A549 (cell line): ENCODE measurements at regions not wholly inside any gene's neighbourhood (a gene's known extent, or its start where the extent isn't known, plus 50 kb on each side); places are given as distances from the start of the nearest gene placed in this dataset.

Experiments used
- ATAC-seq, 2 experiments: fragments of 200-7000 bp in 1 of 2; fragments of >200 bp in 1 of 2; cut with Nextera tagmentation in 1 of 2; cut with Tn5 transposase in 1 of 2; 3 replicates each; pipeline versions ENCODE4 v1.8.0 to v1.9.1; 2018 to 2020; ENCODE audit warnings: mild to moderate bottlenecking in 1 of 2, moderate library complexity in 1 of 2
- CTCF ChIA-PET: fragments of 300-600 bp; sonication (Branson Sonifier 250); formaldehyde crosslinking; extraction: SDS; loops from one replicate; lab custom pipeline; 2021; ENCODE audit warnings: antibody characterized with exemption, inconsistent platforms; lab: Yijun Ruan, JAX
- POLR2A ChIA-PET: fragments of 350-600 bp; formaldehyde crosslinking; extraction: SDS; loops from one replicate; lab custom pipeline; 2021; ENCODE audit warnings: antibody characterized with exemption, inconsistent platforms; lab: Yijun Ruan, JAX
- DNase-seq, 2 experiments: peaks; one replicate each; pipeline versions ENCODE4 v3.0.0 to v3.0.0-alpha.2; 2011 to 2016; ENCODE audit warnings: low read depth in 1 of 2, low spot score in 1 of 2
- FAIRE-seq: peaks from 2 replicates; lab custom pipeline; 2011; peaks lifted over from hg19 to GRCh38; lab: Jason Lieb, UNC
- H3K27ac ChIP-seq, 2 experiments: fragments of >200 bp; sonication (Bioruptor Twin); formaldehyde crosslinking; 3 replicates each; pipeline ENCODE4 v1.5.1; 2016 to 2017
- H3K4me1 ChIP-seq: fragments of >200 bp; sonication (Bioruptor Twin); formaldehyde crosslinking; 3 replicates; pipeline ENCODE4 v1.6.1; 2016
- H3K4me2 ChIP-seq: fragments of >200 bp; sonication (Bioruptor Twin); formaldehyde crosslinking; 3 replicates; pipeline ENCODE4 v1.6.1; 2016
- H3K4me3 ChIP-seq: fragments of >200 bp; sonication (Bioruptor Twin); formaldehyde crosslinking; 3 replicates; pipeline ENCODE4 v1.5.1; 2016
- H3K9me3 ChIP-seq: fragments of >200 bp; sonication (Bioruptor Twin); formaldehyde crosslinking; 3 replicates; pipeline ENCODE4 v1.6.1; 2016
- ATOH8 ChIP-seq: fragments of 250-450 bp; sonication (Bioruptor Pico); IDR thresholded peaks from 2 replicates; pipeline ENCODE4 v1.5.0; 2020; ENCODE audit warnings: low read depth, mild to moderate bottlenecking, moderate library complexity
- BHLHE40 ChIP-seq: IDR thresholded peaks from 2 replicates; pipeline ENCODE4 v1.6.1; 2012; ENCODE audit warnings: low read depth, low read length, inconsistent platforms
- CEBPB ChIP-seq, 2 experiments: fragments of >200 bp in 1 of 2; sonication (Bioruptor Twin) in 1 of 2; formaldehyde crosslinking in 1 of 2; IDR thresholded peaks; 2 replicates each; pipeline ENCODE4 v1.6.1; 2012 to 2016
- CHD4 ChIP-seq: fragments of 200-600 bp; sonication (generic); IDR thresholded peaks from 2 replicates; pipeline ENCODE4 v1.6.1; 2016; ENCODE audit warnings: antibody characterized with exemption, mild to moderate bottlenecking, borderline replicate concordance
- EHMT2 ChIP-seq: fragments of 200-600 bp; sonication (generic); IDR thresholded peaks from 2 replicates; pipeline ENCODE4 v1.6.1; 2016; ENCODE audit warnings: antibody characterized with exemption, low read depth, mild to moderate bottlenecking, moderate library complexity
- ESRRA ChIP-seq: fragments of 150-350 bp; IDR thresholded peaks from 2 replicates; pipeline ENCODE4 v1.6.1; 2014; ENCODE audit warnings: mild to moderate bottlenecking, low read length, borderline replicate concordance
- FOSB ChIP-seq: fragments of 250-450 bp; sonication (Bioruptor Pico); IDR thresholded peaks from 2 replicates; pipeline ENCODE4 v1.5.0; 2020; ENCODE audit warnings: mild to moderate bottlenecking, moderate library complexity
- FOXS1 ChIP-seq: fragments of 250-450 bp; sonication (Bioruptor Pico); IDR thresholded peaks from 2 replicates; pipeline ENCODE4 v1.5.0; 2020; ENCODE audit warnings: mild to moderate bottlenecking, moderate library complexity
- GATA3 ChIP-seq: IDR thresholded peaks from 2 replicates; pipeline ENCODE4 v1.6.1; 2012; ENCODE audit warnings: borderline replicate concordance
- HDAC2 ChIP-seq: fragments of 200-600 bp; sonication (generic); IDR thresholded peaks from 2 replicates; pipeline ENCODE4 v1.6.1; 2016
- HOXB13 ChIP-seq: fragments of 250-450 bp; sonication (Bioruptor Pico); IDR thresholded peaks from 2 replicates; pipeline ENCODE4 v1.5.0; 2020; ENCODE audit warnings: low read depth, mild to moderate bottlenecking, moderate library complexity
- HOXB5 ChIP-seq: fragments of 250-450 bp; sonication (Bioruptor Pico); IDR thresholded peaks from 2 replicates; pipeline ENCODE4 v1.5.0; 2020; ENCODE audit warnings: mild to moderate bottlenecking, moderate library complexity
- JUN ChIP-seq, 2 experiments: fragments of >200 bp; sonication (Bioruptor Twin); formaldehyde crosslinking; IDR thresholded peaks; 2 replicates in 1 of 2; 3 replicates in 1 of 2; pipeline ENCODE4 v1.6.1; 2016 to 2017
- KDM1A ChIP-seq: fragments of 200-600 bp; sonication (generic); IDR thresholded peaks from 2 replicates; pipeline ENCODE4 v1.6.1; 2016; ENCODE audit warnings: low read depth, mild to moderate bottlenecking
- KDM5A ChIP-seq: fragments of 200-600 bp; sonication (generic); IDR thresholded peaks from 2 replicates; pipeline ENCODE4 v1.6.1; 2016; ENCODE audit warnings: antibody characterized with exemption, mild to moderate bottlenecking
- MAZ ChIP-seq: fragments of 150-350 bp; IDR thresholded peaks from 2 replicates; pipeline ENCODE4 v1.6.1; 2014; ENCODE audit warnings: antibody characterized with exemption, low read depth, low read length, borderline replicate concordance
- NPAS2 ChIP-seq: fragments of 250-450 bp; sonication (Bioruptor Pico); IDR thresholded peaks from 2 replicates; pipeline ENCODE4 v1.8.0; 2022; ENCODE audit warnings: mild to moderate bottlenecking, moderate library complexity, borderline replicate concordance
- RAD21 ChIP-seq, 2 experiments: fragments of >200 bp in 1 of 2; sonication (Bioruptor Twin) in 1 of 2; formaldehyde crosslinking in 1 of 2; IDR thresholded peaks in 1 of 2; conservative IDR thresholded peaks in 1 of 2; 2 replicates in 1 of 2; 3 replicates in 1 of 2; pipeline ENCODE4 v1.6.1; 2012 to 2018; ENCODE audit warnings: inconsistent platforms in 1 of 2
- RARB ChIP-seq: fragments of 250-450 bp; sonication (Bioruptor Pico); IDR thresholded peaks from 2 replicates; pipeline ENCODE4 v1.8.0; 2021; ENCODE audit warnings: mild to moderate bottlenecking, moderate library complexity
- RCOR1 ChIP-seq: fragments of 150-350 bp; IDR thresholded peaks from 2 replicates; pipeline ENCODE4 v1.6.1; 2014; ENCODE audit warnings: antibody characterized with exemption, low read length, low read depth
- RFX5 ChIP-seq: fragments of 450-650 bp; IDR thresholded peaks from 2 replicates; pipeline ENCODE4 v1.7.1; 2014; ENCODE audit warnings: antibody characterized with exemption, mild to moderate bottlenecking, moderate library complexity
- WGBS: methylation state at CpG from one replicate; pipeline ENCODE4 v1.1.6; 2017; ENCODE audit errors: missing lambda C conversion rate; 5-methylcytosine and 5-hydroxymethylcytosine counted together
- TF ChIP-seq, protein P1 (sequence below): fragments of >200 bp; sonication (Bioruptor Twin); formaldehyde crosslinking; IDR thresholded peaks from 3 replicates; pipeline ENCODE4 v1.6.1; 2016
- TF ChIP-seq, protein P2 (sequence below): IDR thresholded peaks from 2 replicates; pipeline ENCODE4 v1.6.1; 2012; ENCODE audit warnings: low read depth, borderline replicate concordance
- TF ChIP-seq, protein P3 (sequence below): IDR thresholded peaks from 2 replicates; pipeline ENCODE4 v1.6.1; 2012
- TF ChIP-seq, protein P4 (sequence below): IDR thresholded peaks from 2 replicates; pipeline ENCODE4 v1.6.1; 2012
- TF ChIP-seq, protein P5 (sequence below): fragments of 250-450 bp; sonication (Bioruptor Pico); IDR thresholded peaks from 2 replicates; pipeline ENCODE4 v1.5.0; 2021; ENCODE audit warnings: mild to moderate bottlenecking, moderate library complexity, borderline replicate concordance
- TF ChIP-seq, protein P6 (sequence below): fragments of >200 bp; sonication (Bioruptor Twin); formaldehyde crosslinking; IDR thresholded peaks from 3 replicates; pipeline ENCODE4 v1.5.1; 2016

- no peak for ATAC-seq
- Histone ChIP-seq H3K9me3 (no peaks in the 10 kb centered on the region), H3K27ac (no peak overlapping the region), H3K4me2 (no peak overlapping the region), H3K4me3 (no peak overlapping the region)
- POLR2A ChIA-PET, result no interaction called here
- no peak for TF ChIP-seq FOXS1 (CRISPR knock-in tag)
- no peak for TF ChIP-seq ATOH8 (CRISPR knock-in tag)
- no peak for TF ChIP-seq MAZ
- no peak for TF ChIP-seq RARB
- TF ChIP-seq RFX5, result no peak
- TF ChIP-seq, protein P1, sequence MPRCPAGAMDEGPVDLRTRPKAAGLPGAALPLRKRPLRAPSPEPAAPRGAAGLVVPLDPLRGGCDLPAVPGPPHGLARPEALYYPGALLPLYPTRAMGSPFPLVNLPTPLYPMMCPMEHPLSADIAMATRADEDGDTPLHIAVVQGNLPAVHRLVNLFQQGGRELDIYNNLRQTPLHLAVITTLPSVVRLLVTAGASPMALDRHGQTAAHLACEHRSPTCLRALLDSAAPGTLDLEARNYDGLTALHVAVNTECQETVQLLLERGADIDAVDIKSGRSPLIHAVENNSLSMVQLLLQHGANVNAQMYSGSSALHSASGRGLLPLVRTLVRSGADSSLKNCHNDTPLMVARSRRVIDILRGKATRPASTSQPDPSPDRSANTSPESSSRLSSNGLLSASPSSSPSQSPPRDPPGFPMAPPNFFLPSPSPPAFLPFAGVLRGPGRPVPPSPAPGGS, result no peak
- no peak for TF ChIP-seq JUN (IDR thresholded peaks at IDR 0.05)
- no peak for TF ChIP-seq KDM5A
- TF ChIP-seq FOSB (CRISPR knock-in tag), result no peak
- TF ChIP-seq GATA3, result no peak
- TF ChIP-seq, protein P2, sequence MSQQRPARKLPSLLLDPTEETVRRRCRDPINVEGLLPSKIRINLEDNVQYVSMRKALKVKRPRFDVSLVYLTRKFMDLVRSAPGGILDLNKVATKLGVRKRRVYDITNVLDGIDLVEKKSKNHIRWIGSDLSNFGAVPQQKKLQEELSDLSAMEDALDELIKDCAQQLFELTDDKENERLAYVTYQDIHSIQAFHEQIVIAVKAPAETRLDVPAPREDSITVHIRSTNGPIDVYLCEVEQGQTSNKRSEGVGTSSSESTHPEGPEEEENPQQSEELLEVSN, result no peak
- TF ChIP-seq, protein P3, sequence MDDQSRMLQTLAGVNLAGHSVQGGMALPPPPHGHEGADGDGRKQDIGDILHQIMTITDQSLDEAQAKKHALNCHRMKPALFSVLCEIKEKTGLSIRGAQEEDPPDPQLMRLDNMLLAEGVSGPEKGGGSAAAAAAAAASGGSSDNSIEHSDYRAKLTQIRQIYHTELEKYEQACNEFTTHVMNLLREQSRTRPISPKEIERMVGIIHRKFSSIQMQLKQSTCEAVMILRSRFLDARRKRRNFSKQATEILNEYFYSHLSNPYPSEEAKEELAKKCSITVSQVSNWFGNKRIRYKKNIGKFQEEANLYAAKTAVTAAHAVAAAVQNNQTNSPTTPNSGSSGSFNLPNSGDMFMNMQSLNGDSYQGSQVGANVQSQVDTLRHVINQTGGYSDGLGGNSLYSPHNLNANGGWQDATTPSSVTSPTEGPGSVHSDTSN, result no peak
- no peak for TF ChIP-seq CHD4
- TF ChIP-seq RCOR1, result no peak
- no peak for TF ChIP-seq RAD21 (conservative IDR thresholded peaks at IDR 0.05 in 1 of 2, IDR thresholded peaks at IDR 0.05 in 1 of 2)
- TF ChIP-seq, all 56 proteins: peak for 0
- peaks cover 3% of the 10 kb centered on the region; the same call in 1 of the 3 replicates for H3K4me1 ChIP-seq
- CTCF ChIA-PET, result no interaction called here
- FAIRE-seq (no peak), DNase-seq (no peak)
- WGBS, result 78% methylated on average over 5 of the region's 5 CpGs
Measured at GRCh38 chr4:123676071-123676889, 279.7 kb downstream of the SPRY1 start.

DNA sequence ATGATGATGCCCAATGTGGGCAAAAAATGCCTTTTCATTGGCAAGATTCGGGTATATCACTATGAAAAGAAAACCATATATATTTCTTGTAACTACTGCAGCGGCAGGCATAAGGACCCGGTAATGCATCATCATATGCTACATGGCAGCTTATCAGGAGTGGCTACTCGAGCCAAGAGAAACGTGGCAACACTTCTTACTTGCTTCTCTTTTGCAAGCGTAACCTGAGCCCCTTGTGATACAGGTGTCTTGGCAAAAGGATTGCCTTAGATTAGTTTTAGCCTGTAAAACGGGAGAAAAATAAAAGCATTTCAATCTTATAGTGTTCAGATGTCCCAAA is 280.3 kb downstream of the SPRY1 start:
- DNase-seq (no peak), ATAC-seq (no peak), FAIRE-seq (no peak)
- H3K4me1 ChIP-seq, result peaks cover 3% of the 10 kb centered on the region; the same call in 1 of the 3 replicates
- 56% methylated on average over 7 of the region's 7 CpGs for WGBS
- H3K4me2 ChIP-seq, result no peak overlapping the region
- H3K4me3 ChIP-seq, result no peak overlapping the region
- POLR2A ChIA-PET, result no interaction called here
- CTCF ChIA-PET, result no interaction called here
- no peak overlapping the region for H3K27ac ChIP-seq
- H3K9me3 ChIP-seq, result no peaks in the 10 kb centered on the region
- no peak for TF ChIP-seq RARB
- TF ChIP-seq, protein P4, sequence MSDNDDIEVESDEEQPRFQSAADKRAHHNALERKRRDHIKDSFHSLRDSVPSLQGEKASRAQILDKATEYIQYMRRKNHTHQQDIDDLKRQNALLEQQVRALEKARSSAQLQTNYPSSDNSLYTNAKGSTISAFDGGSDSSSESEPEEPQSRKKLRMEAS, result no peak
- no peak for TF ChIP-seq HDAC2
- TF ChIP-seq EHMT2, result no peak
- TF ChIP-seq JUN (IDR thresholded peaks at IDR 0.05), result no peak
- TF ChIP-seq, protein P5, sequence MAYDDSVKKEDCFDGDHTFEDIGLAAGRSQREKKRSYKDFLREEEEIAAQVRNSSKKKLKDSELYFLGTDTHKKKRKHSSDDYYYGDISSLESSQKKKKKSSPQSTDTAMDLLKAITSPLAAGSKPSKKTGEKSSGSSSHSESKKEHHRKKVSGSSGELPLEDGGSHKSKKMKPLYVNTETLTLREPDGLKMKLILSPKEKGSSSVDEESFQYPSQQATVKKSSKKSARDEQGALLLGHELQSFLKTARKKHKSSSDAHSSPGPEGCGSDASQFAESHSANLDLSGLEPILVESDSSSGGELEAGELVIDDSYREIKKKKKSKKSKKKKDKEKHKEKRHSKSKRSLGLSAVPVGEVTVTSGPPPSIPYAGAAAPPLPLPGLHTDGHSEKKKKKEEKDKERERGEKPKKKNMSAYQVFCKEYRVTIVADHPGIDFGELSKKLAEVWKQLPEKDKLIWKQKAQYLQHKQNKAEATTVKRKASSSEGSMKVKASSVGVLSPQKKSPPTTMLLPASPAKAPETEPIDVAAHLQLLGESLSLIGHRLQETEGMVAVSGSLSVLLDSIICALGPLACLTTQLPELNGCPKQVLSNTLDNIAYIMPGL (CRISPR knock-in tag), result no peak
- TF ChIP-seq HOXB13 (CRISPR knock-in tag), result no peak
- no peak for TF ChIP-seq HOXB5 (CRISPR knock-in tag)
- TF ChIP-seq KDM1A, result no peak
- TF ChIP-seq, protein P6, sequence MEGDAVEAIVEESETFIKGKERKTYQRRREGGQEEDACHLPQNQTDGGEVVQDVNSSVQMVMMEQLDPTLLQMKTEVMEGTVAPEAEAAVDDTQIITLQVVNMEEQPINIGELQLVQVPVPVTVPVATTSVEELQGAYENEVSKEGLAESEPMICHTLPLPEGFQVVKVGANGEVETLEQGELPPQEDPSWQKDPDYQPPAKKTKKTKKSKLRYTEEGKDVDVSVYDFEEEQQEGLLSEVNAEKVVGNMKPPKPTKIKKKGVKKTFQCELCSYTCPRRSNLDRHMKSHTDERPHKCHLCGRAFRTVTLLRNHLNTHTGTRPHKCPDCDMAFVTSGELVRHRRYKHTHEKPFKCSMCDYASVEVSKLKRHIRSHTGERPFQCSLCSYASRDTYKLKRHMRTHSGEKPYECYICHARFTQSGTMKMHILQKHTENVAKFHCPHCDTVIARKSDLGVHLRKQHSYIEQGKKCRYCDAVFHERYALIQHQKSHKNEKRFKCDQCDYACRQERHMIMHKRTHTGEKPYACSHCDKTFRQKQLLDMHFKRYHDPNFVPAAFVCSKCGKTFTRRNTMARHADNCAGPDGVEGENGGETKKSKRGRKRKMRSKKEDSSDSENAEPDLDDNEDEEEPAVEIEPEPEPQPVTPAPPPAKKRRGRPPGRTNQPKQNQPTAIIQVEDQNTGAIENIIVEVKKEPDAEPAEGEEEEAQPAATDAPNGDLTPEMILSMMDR, result no peak
- TF ChIP-seq NPAS2 (CRISPR knock-in tag), result no peak
- TF ChIP-seq BHLHE40, result no peak
- TF ChIP-seq RFX5, result no peak
- no peak for TF ChIP-seq CEBPB (IDR thresholded peaks at IDR 0.05)
- no peak for TF ChIP-seq ESRRA
- no peak for TF ChIP-seq MAZ
